NCI-H1105 (cell line): ENCODE measurements at regions not wholly inside any gene's neighbourhood (a gene's known extent, or its start where the extent isn't known, plus 50 kb on each side); places are given as distances from the start of the nearest gene placed in this dataset.
A peak's percentile ranks its signal among the peaks of the same experiment; 100 is the strongest.

Experiments used
- DNase-seq: peaks from one replicate; lab custom pipeline; 2025; lab: John Stamatoyannopoulos, UW

DNA sequence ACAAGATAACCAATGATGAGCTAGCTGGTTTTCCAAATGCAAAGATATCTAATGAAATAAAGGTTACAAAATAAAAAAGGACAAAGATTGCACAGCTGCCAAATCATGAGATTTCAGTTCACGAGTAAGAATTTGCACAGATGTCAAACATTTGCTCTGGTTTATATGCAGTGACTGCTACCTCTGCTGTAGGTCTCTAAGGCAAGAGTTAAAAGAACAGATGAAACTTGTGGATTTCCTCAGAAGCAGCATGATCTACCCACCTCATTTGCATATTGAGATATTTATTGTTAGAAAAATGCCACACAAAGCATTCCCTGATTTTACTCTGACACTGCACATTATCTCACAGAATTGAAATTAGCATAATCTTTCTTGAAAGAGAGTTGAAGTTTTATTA, 763.2 kb upstream of the ZEB2 start:
- no peak for DNase-seq

DNA sequence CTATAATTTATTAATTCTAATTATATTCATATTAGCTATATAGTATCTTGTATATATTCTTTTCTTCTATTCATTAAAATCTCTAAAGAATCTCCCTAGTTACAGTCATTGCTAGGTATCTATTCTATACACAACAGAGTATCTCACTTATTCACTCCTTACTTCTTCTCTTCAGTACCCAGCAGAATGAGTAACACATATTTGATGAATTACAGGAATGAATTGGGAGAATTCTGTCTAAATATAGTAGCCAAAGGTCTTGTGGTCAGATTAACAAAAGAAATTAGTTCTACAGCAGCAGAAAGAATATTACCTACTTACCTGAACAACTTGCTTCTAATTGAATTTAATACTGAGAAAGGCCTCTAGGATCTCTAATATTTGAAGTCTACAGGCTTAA, 758.0 kb upstream of the ZEB2 start:
- DNase-seq, result no peak

DNA sequence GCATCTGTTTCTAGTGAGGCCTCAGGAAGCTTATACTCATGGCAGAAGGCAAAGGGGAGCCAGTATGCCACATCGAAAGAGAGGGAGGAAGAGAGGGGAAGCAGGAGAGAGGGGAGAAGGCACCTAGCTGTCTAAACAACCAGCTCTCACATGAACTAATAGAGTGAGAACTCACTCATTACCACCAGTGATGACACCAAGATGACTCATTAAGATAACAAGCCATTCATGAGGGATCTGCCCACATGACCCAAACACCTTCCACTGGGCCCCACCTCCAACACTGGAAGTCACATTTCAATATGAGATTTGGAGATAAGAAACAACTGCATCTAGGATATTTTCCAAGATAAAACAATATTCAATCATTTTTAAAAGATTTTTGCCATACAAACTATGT, 753.9 kb upstream of the ZEB2 start:
- DNase-seq, result no peak

DNA sequence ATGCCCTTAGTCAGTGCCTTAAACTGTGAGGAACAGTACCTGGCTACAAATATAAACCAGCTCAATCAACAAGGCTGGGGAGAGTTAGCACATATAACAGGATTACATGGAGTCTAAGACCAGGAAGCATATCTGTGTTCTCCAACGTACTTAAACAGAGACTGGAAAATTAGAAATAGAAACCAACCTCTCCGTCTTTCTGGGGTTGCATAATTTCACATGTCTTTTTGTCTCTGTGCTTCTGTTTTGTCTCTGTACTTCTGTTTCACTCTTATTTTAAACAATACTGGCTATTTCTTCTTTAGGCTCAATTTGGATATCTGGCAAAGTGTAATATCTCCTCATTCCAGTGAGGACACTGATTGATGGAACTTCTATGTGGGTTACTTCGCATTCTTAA, 749.0 kb upstream of the ZEB2 start:
- DNase-seq, result no peak

DNA sequence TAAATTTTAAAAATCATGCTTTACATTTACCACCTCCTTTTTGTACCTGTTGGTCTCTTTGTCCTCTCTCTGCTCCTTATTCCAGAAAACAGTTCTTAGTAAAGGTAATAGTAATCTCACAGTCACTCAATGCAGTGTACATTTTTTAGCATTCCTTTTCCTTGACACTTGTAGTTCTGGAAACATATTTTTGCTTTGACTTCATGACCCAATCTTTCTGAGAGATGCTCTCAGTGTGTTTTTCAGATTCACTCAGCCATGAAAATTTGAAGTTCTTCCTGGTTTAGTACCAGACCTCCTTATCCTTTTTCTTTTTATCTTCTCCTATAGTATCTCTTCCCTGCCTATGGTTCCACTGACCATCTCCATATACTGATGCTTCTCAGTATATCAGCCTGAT, 747.5 kb upstream of the ZEB2 start:
- no peak for DNase-seq

DNA sequence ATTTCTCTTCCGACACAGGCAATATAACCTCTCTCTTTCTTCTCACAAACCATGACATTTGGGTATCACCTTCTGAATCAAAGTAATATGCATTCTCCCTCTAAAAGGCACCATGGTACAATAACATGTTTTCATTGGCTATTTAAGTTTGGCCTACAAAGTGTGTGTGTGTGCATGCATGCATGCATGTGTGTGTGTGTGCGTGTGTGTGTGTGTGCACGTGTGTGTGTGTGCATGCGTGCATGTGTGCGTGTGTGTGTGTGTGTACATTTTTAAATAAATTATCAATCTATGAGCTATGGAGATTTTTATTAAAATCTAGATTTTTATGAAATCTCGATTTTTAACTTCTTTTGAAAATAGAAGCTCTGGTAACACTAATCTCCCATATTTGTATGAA, 745.3 kb upstream of the ZEB2 start:
- DNase-seq, result no peak

DNA sequence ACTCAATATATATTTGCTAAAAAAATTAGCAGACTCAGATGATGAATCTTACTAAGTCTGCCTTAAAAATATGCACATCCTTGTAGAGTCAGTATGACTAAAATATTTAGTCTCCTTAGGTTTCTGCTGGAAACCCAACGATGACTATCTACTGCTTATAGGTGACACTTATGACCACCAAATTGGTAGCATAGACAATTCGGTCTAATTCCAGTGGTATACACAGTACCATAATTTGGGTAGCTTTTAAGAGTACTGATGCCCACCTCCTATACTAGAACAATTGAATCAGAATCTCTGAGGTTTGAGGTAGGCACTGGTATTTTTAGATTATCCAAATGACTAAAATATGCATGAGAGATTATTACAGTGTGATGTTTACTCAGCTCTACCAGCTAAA, 740.8 kb upstream of the ZEB2 start:
- DNase-seq, result no peak

DNA sequence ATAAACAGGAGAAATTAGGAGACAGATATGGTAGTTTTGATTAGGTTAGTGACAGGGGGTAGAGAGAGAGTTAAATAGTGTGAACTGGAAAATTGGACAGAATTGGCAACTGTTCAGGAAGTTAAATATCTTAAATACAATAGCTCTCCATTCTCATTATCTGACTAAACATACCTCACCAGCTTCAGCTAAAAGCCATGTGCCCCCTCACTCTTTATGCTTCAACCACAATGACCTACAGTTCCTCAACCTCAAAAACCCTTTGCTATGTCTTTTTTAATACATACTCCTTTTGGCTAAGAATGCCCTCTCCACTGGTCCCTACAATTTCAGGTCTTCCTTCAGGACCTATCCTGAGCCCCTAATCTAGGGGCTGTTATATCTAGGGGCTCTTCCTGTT, 740.2 kb upstream of the ZEB2 start:
- DNase-seq, result peak; percentile 2

DNA sequence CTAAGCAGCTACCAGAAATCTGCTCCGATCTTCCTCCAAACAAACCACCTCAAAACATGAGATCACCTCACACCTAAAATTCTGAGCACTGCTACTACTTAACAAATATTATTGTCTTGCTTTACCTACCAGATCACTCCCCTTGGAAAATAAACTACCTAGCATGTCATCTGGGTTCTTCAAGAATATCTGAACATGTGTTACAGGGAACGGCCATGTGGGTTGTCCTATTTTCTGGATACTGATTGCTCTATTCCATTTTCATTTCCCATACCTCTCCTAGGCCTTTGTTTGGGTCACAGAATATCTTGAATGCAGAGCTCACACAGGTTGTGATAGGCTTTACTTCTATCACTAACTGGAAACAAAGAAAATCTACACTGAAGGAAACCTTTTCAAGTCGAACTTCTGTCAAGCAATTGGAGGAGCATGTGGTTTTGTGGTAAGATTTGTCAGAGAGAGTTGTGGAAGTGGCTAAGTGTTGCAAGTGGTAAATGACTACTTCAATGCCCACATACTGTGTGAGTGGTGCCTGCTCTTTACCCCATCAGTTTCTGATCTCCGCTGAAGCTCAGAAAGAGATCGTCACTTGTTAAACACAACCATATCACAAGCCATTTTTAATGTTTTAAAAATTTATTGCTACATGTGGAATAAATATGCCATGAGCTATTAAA, 739.1 kb upstream of the ZEB2 start:
- no peak for DNase-seq

DNA sequence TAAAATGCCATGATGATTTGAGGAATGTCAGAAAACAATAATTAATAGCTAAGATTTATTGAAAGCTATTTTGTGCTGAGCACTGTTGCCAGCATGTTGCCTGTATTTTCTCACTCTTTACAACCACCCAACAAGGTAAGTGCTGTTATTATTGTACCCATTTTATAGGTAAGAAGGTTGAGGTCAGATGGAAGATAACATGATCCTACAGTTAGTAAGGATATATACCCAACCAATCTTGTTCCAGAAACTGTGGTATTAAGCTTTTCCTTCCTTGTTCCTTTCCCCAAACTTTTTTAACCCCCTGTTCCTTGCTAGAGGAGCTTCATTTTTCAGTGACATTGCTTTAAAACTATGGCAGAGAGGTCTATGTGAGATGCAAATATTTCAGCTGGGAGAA, 738.0 kb upstream of the ZEB2 start:
- no peak for DNase-seq

DNA sequence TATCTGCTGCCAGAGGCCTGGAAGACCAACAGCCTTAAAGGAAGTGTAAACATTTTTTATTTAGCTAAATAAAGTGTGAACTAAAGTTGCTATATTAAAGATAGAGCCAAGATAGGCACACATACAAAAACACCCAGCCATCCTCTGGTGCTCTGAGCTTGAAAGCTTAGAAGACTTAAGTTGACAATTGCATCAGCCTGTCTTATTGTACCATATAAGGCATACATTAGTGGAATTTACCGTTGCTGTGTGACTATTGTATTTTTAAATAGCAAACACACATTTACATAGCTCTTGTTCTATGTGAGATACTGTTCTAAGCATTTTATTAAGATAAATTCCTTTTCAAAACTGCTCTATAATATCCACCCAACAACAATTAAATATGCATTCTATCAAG, 736.6 kb upstream of the ZEB2 start:
- no peak for DNase-seq

DNA sequence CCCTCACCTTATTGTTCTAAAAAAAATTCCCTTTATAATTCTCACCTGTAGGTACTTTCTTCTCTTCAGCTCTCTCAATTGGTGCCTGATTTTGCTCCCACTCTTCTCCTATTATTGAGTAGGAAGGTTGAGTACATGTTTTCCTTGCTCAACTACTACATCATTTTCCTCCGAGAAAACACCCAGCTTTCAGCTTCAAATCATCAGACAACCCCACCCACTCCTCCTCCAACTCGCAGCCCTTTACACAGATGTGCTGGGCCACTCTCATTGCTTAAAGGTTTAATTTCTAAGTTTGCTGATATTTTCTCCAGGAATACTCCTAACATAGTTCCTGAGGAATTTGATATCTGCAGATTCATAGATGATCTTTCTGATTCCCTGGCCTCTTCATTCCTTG, 734.4 kb upstream of the ZEB2 start:
- no peak for DNase-seq

DNA sequence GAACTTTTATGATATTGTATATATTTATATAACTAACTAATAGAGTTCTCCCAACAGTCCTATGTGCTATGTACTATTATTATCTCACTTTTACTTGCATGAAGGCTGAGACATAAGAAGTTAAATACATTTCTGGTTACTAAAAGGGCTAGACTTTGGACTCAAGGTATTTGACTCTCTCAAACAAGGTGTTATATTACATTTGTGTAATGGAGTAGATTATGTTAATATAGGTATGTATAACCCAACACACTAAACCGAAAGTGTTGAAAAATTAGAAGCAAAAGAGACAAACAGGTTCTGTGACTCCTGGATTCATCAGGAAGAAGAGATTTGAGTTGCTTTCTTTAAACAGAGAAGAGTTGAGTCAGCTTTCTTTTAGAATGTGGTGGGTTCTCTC, 733.6 kb upstream of the ZEB2 start:
- DNase-seq, result no peak

DNA sequence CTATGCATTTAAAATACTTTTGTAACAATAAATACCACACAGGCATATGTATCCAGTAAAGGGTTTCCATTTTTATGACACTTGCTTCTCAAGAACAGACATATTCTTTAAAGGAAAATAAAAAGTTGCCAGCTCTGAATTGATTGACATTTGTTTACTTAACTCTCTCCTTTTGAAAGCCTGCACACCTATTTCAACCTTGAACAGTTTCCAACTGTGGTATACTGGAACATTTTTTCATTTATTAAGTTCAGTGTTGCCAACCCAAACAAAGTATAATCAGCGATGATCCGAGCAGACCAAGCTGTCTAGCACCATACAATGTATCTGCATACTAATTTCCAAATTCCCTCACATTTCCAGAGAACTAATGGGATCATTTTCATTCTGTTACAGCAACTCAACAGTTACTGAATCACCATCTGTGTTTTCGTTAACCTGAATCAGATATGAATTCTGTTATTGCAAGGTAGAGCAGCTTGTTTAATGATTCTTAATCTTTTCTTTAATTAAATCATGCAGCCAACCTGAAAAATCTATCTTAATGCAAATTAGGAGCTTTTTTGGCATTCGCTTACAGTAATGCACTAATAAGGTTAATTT, 725.5 kb upstream of the ZEB2 start:
- DNase-seq, result no peak

DNA sequence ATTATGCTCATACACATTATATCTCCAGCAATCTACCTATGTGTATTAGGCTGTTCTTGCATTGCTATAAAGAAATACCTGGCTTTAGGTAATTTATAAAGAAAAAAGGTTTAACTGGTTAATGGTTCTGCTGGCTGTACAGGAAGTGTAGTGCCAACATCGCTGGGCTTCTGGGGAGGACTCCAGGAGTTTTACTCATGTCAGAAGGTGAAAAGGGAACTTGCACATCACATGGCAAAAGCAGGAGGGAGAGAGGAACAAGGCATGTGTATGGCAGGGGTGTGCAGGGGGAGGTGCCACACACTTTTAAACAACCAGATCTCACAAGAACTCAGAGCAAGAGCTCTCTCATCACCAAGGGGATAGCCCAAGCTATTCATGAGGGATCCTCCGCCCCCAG, 715.4 kb upstream of the ZEB2 start:
- DNase-seq, result no peak

DNA sequence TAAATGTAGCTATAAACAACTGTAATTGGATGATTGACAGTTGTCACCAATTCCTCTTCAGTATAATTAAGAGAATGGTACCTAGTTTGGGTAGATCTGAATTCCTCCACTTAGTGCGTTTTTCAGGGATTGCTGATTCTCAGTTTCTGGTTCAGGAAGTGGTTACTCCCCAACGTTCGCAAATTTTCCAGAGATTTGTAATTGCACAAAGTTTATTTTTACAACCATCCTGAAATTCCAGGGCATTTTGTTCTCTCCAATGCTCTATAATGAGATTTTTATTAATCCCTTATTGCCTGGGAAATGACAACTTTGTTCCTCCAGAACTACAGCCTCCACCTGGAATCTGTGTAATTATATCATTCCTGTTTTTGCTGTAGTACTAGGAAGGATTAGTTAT, 710.6 kb upstream of the ZEB2 start:
- DNase-seq, result no peak

DNA sequence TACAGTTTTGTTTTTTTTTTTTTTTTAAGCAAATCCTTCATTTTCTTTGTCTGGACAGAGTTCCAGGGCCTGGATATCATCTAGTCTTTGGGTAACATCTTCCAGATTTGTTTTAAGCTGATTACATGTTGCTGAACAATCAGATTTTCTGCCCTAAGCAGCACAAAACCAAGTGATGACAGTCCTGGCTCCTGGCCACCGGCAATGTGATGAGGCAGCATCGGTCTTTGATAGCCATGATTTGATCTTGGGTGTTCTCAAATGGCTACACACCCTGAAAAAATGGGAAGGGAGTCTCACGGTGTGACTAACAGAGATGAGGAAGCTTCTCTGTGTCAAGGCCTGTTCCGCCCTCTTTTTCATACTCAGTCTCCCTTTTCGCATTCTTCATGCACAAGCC, 708.6 kb upstream of the ZEB2 start:
- DNase-seq, result no peak

DNA sequence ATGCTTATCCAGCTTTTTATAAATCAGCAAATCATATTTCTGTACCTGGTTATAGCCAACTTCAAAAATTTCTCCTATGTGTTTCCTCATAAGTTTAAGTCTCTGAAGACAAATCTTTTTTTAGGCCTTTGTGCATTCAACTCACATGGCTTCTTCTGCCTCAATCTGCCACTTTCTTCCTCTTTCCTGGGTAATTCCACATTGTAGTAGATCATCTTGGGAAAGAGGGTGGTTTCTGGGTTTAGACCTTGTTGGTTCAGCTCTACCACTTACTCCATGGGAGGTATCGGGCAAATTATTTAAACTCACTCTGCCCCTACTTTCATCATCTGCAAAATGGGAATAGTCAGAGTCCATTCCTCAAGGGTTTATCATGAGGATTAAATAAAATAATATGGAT, 707.0 kb upstream of the ZEB2 start:
- no peak for DNase-seq

DNA sequence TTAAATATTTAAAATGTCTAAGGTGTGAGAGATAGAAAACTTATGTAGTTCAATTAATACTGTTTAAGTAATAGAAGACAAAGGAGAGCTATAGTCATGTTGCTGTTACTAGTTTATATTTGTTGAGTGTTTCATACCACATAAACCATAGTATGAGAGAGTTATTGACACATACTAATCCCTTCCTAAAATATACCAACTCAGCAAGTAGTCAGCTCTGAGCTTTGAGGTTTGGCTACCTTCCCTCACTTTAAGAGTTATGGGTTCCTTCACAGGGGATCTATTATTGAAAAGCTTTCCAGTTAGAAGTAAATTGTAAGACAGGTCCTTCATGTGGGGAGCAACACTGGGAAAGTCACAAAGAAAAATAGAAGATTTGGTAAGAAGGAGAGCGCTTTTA, 701.6 kb upstream of the ZEB2 start:
- no peak for DNase-seq

DNA sequence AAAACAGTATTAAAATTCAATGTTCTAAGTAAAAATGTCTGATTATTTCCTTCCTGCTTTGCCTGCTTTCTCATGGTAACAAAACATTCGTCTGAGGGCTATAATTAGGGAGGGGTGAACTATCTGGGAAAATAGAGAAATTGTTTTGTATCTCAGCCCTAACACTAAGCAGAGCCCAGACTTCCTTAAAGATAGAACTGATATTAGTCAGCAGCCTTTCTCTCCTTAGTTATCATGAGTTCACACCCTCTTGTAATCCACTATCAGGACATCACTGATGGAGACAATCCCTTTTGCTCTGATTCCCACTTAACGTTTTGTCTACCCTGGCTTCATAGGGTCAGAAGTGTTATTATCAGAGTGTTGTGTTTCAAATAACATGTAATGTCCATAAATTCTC, 701.1 kb upstream of the ZEB2 start:
- DNase-seq, result no peak

DNA sequence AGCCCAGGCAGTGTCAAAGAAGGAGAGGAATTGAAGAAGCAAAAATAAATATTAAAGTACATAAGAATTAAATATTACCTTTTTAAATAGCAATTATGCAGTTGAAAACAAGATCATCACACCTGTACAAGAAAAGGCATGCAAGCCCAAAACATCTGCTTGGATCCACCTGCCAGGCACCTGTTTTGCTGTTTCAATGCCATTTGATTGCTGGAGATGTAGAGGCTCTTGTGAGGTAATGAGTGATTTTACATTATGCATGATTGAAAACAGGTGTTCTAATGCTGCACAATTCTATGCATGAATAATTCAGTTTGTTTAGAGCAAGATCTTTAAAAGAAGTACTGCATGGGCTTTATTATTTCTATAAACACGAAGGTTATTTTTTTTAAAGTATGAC, 700.6 kb upstream of the ZEB2 start:
- DNase-seq, result peak; percentile 87

DNA sequence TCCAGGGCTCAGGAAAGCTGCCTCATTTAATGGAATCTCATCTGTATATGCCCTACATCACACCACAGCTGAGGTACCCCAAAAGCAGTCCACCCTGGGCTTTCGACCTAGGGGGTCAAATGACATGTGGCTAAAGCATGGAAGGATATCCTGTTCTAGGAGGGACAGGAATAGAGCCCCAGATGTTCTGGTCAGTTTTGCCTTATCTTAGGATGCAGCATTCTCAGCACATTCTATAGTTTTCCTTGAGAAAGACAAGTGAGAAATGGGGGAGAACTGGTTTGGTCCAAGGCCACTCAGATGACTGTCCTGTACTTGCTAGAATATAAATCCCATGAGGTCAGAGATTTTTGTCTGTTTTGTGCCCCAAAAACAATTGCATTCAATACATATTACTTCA, 688.0 kb upstream of the ZEB2 start:
- no peak for DNase-seq

DNA sequence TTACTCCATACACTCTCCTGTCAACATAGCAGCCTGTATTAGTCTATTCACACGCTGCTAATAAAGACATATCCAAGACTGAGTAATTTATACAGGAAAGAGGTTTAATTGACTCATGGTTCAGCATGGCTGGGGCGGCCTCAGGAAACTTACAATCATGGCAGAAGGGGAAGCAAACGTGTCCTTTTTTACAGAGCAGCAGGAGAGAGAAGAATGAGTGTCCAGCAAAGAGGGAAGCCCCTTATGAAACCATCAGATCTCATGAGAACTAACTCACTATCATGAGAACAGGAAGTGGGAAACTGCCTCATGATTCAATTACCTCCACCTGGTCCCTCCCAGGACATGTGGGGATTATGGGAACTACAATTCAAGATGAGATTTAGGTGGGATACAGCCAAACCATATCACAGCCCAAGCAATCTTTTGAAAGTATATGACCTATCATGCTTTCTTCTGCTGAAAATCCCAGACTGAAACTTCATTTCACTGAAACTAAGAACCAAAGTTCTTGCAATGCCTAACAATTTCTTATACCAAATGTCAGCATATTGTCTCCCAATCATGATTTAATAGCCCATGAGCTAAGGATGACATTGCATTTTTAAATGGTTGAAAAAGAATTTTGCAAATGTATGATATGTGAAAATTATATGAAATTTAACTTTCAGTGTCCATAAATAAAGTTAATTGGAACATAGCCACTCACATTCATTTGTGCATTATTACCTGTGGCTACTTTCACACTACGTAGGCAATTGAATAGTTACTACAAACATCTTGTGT, 686.8 kb upstream of the ZEB2 start:
- DNase-seq, result no peak

DNA sequence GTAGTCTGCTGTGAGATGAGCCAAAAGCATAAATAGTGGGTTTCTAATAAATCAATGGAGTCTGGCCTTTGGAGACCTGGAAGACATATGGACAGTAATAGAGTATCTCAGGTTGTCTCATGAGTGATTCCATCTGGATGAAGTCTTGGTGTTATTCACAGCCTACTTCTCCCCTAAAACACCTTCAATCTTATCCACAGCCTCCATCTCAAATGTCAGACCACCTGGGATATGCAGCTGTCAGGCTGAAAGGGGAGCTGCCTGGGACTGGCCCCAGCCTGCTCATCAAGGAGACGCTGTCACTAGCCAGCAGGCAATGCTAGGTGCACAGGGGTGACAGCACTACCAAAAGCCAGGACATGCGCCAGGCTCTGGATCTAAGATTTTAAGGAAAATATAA, 684.0 kb upstream of the ZEB2 start:
- DNase-seq, result peak; percentile 9
